ENCODE measurements at regions not wholly inside any gene's neighbourhood (a gene's known extent, or its start where the extent isn't known, plus 50 kb on each side); places are given as distances from the start of the nearest gene placed in this dataset.

DNA sequence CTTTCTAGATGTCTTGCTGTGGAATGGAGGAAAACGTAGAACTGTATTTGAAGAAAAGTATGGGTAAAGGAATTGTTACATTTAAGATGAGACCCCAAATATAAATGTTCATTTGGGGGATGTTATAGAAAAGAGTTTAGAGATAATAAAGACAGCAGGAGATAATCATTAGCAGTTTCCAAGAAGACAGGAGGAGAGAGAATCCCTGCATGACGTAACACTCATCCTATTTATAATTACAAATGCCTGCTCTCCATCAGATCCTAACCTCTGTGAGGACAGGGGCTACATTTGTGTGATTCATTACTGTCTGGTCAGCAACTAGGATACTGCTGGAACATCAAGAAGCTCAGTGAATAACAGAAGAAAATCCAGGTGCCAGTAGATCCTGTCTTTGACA lies 133.0 kb upstream of the HDDC2 start:
- TF ChIP-seq, protein P1, sequence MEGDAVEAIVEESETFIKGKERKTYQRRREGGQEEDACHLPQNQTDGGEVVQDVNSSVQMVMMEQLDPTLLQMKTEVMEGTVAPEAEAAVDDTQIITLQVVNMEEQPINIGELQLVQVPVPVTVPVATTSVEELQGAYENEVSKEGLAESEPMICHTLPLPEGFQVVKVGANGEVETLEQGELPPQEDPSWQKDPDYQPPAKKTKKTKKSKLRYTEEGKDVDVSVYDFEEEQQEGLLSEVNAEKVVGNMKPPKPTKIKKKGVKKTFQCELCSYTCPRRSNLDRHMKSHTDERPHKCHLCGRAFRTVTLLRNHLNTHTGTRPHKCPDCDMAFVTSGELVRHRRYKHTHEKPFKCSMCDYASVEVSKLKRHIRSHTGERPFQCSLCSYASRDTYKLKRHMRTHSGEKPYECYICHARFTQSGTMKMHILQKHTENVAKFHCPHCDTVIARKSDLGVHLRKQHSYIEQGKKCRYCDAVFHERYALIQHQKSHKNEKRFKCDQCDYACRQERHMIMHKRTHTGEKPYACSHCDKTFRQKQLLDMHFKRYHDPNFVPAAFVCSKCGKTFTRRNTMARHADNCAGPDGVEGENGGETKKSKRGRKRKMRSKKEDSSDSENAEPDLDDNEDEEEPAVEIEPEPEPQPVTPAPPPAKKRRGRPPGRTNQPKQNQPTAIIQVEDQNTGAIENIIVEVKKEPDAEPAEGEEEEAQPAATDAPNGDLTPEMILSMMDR (conservative IDR thresholded peaks at IDR 0.05; ENCODE audit: low read length) = no peak
- TF ChIP-seq EZH2phosphoT487 (IDR thresholded peaks at IDR 0.05; ENCODE audit: borderline replicate concordance) = no peak

Measured in Loucy (cell line).